ENCODE measurements at regions not wholly inside any gene's neighbourhood (a gene's known extent, or its start where the extent isn't known, plus 50 kb on each side); places are given as distances from the start of the nearest gene placed in this dataset.

GRCh38 chr4:4937926-4938325 is 78.5 kb downstream of the MSX1 start:
- no peak for DNase-seq
- Histone ChIP-seq H3K27me3 (ENCODE audit: control insufficient read depth, insufficient read depth, low read length) (no peaks in the 10 kb centered on the region), H3K4me3 (ENCODE audit: low read length in 3 of 3) (no peak overlapping the region), H3K9me3 (ENCODE audit: control insufficient read depth in 2 of 3, insufficient read depth in 1 of 3, low read length in 3 of 3) (no peaks in the 10 kb centered on the region), H3K27ac (ENCODE audit: low read depth in 2 of 2, low read length in 2 of 2) (no peak overlapping the region), H3K9ac (ENCODE audit: low read length in 3 of 3) (no peak overlapping the region), H3K36me3 (ENCODE audit: control insufficient read depth in 2 of 3, insufficient read depth in 3 of 3, low read length in 3 of 3) (no peaks in the 10 kb centered on the region), H3K4me1 (ENCODE audit: control insufficient read depth in 2 of 3, insufficient read depth in 2 of 3, low read depth in 1 of 3, low read length in 3 of 3) (no peaks in the 10 kb centered on the region)
- FAIRE-seq: no peak
- intact Hi-C loops (cut with DNase I): no loop called here
- no peak for TF ChIP-seq CTCF (IDR thresholded peaks at IDR 0.05; ENCODE audit: borderline replicate concordance, extremely low read depth, insufficient read depth)

- TF ChIP-seq CTCF (IDR thresholded peaks at IDR 0.05; ENCODE audit: borderline replicate concordance, extremely low read depth, insufficient read depth): no peak
- no peaks in the 10 kb centered on the region for H3K36me3 ChIP-seq (ENCODE audit: control insufficient read depth in 2 of 3, insufficient read depth in 3 of 3, low read length in 3 of 3)
- intact Hi-C loops (cut with DNase I): no loop called here
- H3K9me3 ChIP-seq (ENCODE audit: control insufficient read depth in 2 of 3, insufficient read depth in 1 of 3, low read length in 3 of 3): no peaks in the 10 kb centered on the region
- no peak overlapping the region for H3K27ac ChIP-seq (ENCODE audit: low read depth in 2 of 2, low read length in 2 of 2)
- FAIRE-seq (no peak), DNase-seq (peak in 1 of 5 donors; percentile 1)
- H3K9ac ChIP-seq (ENCODE audit: low read length in 3 of 3): no peak overlapping the region
- H3K4me1 ChIP-seq (ENCODE audit: control insufficient read depth in 2 of 3, insufficient read depth in 2 of 3, low read depth in 1 of 3, low read length in 3 of 3): peaks cover 0 to 3% (median 0%) of the 10 kb centered on the region in 3 donors
- H3K4me3 ChIP-seq (ENCODE audit: low read length in 3 of 3): no peak overlapping the region
- H3K27me3 ChIP-seq (ENCODE audit: control insufficient read depth, insufficient read depth, low read length): no peaks in the 10 kb centered on the region
Observed at GRCh38 chr4:4941751-4942150, 77.5 kb downstream of the CYTL1 start.

GRCh38 chr4:4942658-4943057 is 76.6 kb downstream of the CYTL1 start:
- TF ChIP-seq CTCF (IDR thresholded peaks at IDR 0.05; ENCODE audit: borderline replicate concordance, extremely low read depth, insufficient read depth): no peak
- FAIRE-seq (no peak), DNase-seq (no peak)
- H3K9ac ChIP-seq (ENCODE audit: low read length in 3 of 3): no peak overlapping the region
- no peaks in the 10 kb centered on the region for H3K36me3 ChIP-seq (ENCODE audit: control insufficient read depth in 2 of 3, insufficient read depth in 3 of 3, low read length in 3 of 3)
- H3K4me1 ChIP-seq (ENCODE audit: control insufficient read depth in 2 of 3, insufficient read depth in 2 of 3, low read depth in 1 of 3, low read length in 3 of 3): peaks cover 0 to 3% (median 0%) of the 10 kb centered on the region in 3 donors
- no peak overlapping the region for H3K4me3 ChIP-seq (ENCODE audit: low read length in 3 of 3)
- H3K27me3 ChIP-seq (ENCODE audit: control insufficient read depth, insufficient read depth, low read length): no peaks in the 10 kb centered on the region
- H3K27ac ChIP-seq (ENCODE audit: low read depth in 2 of 2, low read length in 2 of 2): no peak overlapping the region
- no peaks in the 10 kb centered on the region for H3K9me3 ChIP-seq (ENCODE audit: control insufficient read depth in 2 of 3, insufficient read depth in 1 of 3, low read length in 3 of 3)
- intact Hi-C loops (cut with DNase I): no loop called here

- H3K9me3 ChIP-seq (ENCODE audit: control insufficient read depth in 2 of 3, insufficient read depth in 1 of 3, low read length in 3 of 3): no peaks in the 10 kb centered on the region
- no peak for FAIRE-seq
- H3K4me3 ChIP-seq (ENCODE audit: low read length in 3 of 3): no peak overlapping the region
- no peak for DNase-seq
- H3K4me1 ChIP-seq (ENCODE audit: control insufficient read depth in 2 of 3, insufficient read depth in 2 of 3, low read depth in 1 of 3, low read length in 3 of 3): peaks cover 0 to 3% (median 0%) of the 10 kb centered on the region in 3 donors
- no peak for TF ChIP-seq CTCF (IDR thresholded peaks at IDR 0.05; ENCODE audit: borderline replicate concordance, extremely low read depth, insufficient read depth)
- intact Hi-C loops (cut with DNase I): no loop called here
- no peak overlapping the region for H3K9ac ChIP-seq (ENCODE audit: low read length in 3 of 3)
- H3K27me3 ChIP-seq (ENCODE audit: control insufficient read depth, insufficient read depth, low read length): no peaks in the 10 kb centered on the region
- H3K27ac ChIP-seq (ENCODE audit: low read depth in 2 of 2, low read length in 2 of 2): no peak overlapping the region
- no peaks in the 10 kb centered on the region for H3K36me3 ChIP-seq (ENCODE audit: control insufficient read depth in 2 of 3, insufficient read depth in 3 of 3, low read length in 3 of 3)
Observed at GRCh38 chr4:4945021-4945420, 74.2 kb downstream of the CYTL1 start.

Measured in kidney (tissue), 13 donors.